GM12875 (cell line): ENCODE measurements at regions not wholly inside any gene's neighbourhood (a gene's known extent, or its start where the extent isn't known, plus 50 kb on each side); places are given as distances from the start of the nearest gene placed in this dataset.

Experiments used
- H3K4me3 ChIP-seq: one replicate; pipeline ENCODE4 v1.5.1; 2011; ENCODE audit warnings: low read depth, low read length, control low read depth
- TF ChIP-seq, protein P1 (sequence below): IDR thresholded peaks from 2 replicates; pipeline ENCODE4 v1.5.1; 2011; ENCODE audit warnings: low read depth, mild to moderate bottlenecking, control low read depth, inconsistent platforms, low read length, moderate library complexity, borderline replicate concordance; ENCODE audit not compliant: insufficient read depth

DNA sequence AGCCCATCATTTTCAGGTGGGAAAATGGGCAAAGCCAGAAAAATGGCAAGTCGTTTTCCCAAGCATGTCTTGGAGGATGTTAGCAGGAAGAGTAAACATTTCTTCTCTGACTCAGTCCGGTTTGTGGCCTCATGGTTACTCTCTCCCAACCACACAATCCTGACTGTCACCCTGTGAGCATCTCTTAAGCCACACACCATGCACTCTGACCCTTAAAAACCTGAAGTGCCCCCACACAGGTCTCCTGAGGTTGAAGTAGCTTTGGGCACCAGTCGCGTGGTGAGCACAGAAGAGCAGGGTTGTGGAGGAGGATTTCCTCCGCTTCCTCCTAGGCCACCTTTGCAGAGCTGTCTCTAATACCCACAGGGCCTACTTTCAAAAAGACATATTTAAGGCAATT, 387.3 kb upstream of the NPVF start:
- no peak overlapping the region for H3K4me3 ChIP-seq
- TF ChIP-seq, protein P1, sequence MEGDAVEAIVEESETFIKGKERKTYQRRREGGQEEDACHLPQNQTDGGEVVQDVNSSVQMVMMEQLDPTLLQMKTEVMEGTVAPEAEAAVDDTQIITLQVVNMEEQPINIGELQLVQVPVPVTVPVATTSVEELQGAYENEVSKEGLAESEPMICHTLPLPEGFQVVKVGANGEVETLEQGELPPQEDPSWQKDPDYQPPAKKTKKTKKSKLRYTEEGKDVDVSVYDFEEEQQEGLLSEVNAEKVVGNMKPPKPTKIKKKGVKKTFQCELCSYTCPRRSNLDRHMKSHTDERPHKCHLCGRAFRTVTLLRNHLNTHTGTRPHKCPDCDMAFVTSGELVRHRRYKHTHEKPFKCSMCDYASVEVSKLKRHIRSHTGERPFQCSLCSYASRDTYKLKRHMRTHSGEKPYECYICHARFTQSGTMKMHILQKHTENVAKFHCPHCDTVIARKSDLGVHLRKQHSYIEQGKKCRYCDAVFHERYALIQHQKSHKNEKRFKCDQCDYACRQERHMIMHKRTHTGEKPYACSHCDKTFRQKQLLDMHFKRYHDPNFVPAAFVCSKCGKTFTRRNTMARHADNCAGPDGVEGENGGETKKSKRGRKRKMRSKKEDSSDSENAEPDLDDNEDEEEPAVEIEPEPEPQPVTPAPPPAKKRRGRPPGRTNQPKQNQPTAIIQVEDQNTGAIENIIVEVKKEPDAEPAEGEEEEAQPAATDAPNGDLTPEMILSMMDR = no peak

DNA sequence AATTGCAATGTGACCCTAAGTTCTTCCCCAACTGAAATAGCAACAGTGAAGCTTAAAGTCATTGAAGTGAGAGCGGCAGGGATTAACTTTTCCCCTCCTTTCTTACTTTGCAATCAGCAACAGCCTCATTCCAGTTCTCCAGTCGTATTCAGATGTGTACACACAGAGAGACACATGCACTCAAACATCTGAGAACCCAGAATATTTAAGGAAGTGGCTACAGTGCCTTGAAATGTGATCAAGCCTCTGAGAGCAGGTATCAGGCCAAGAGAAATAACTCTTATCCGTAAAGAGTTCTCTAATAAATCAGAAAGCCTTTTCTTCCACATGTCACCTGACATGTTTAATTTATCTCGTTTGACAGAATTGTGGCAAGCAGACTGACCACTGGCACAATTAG, 388.9 kb upstream of the NPVF start:
- TF ChIP-seq, protein P1 = no peak
- no peak overlapping the region for H3K4me3 ChIP-seq

DNA sequence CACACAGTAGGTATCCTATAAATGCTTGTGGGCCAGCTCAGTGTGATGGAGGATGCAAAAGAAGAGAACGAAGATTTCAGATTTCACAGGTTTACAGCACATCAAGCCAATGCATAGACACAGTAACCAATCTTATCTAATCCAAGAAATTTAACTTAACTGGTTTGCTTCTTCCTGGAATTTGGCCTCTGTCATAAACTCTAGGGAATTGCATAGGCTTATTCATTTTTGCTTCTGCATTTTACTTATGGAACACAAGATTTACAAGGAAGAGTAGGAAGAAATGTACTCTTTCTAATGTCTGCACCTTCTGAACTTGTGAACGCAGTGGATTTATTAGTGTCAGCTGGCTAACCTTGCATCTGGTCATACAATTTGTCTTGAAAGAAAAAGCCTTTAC, 389.4 kb upstream of the NPVF start:
- TF ChIP-seq, protein P1 = no peak
- no peak overlapping the region for H3K4me3 ChIP-seq

DNA sequence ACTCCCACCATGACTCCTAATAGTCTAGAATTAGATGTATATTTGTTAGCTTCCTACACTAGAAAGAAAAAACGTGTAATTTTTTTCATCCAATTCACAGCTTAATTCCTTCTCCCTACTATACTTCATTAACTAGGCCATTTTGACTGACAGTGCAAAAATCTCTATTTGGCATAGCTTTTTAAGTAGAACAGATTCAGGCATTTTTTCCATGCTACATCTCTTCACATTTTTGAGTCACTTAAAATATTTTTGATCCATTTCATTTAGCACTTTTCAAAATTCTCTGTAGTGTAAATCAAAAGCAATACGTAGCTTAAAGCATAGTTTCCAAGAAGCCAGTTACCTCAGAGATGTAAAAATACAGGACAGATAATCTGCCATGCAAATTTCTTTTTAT, 391.1 kb upstream of the NPVF start:
- TF ChIP-seq, protein P1 = no peak

DNA sequence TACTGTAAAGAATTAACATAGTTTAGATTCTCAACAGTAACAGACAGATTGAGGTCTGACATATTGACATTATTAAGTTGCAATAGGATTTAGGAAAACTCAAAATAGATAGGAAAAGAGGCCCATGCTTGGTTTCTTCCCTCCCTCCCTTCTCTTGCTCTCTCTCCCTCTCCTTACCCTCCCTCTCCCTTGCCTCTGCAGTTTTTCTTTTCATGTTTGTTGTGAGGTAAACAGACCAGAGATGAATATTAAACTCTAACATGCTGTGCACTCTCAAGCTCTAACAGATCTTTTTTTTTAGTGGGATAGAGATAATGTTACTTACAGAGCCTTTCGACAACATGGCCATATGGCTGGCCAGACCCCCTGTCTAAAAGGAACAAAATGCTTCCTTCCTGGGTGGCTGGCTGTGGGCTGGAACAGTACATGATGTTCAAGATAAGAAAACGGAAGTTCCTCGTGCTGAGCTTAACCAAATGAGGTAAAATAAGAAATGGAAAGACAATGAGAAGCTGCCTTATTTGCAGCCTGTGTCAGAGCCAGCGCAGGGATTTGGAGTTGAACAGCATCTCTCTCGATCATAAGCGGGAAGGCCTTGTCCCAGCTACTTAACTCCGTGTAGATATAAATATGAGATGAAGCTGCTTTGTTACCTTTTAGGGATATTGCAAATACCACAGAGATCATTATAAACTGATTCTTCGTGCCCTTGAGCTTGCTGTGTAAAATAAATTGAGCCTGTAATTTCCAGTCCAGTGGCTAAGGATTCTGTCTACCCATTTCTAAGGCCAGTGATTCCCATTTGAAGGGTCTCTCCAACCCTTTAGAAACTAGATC, 391.9 kb upstream of the NPVF start:
- TF ChIP-seq, protein P1 = no peak
- H3K4me3 ChIP-seq = no peak overlapping the region

More for the DNA sequence above, 391.1 kb upstream of the NPVF start:
- H3K4me3 ChIP-seq = no peak overlapping the region

DNA sequence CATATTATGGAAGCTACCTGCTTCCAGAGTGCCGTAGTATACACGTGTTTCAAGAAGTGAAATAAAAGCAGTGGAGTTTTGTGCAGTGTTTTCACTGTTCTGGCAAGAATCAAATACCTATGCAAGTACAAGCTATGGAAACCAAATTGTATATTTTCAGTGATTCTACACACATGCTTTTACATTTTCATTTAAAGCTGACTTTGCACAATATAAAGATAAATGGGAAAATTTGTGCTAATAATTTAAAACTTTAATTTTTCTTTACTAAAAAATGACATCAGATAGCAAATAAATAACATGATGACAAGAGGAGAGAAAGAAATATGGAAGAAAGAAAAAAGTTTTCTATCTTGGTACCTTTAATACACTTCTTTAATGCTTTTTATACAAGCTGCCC, 393.7 kb upstream of the NPVF start:
- TF ChIP-seq, protein P1 = no peak

DNA sequence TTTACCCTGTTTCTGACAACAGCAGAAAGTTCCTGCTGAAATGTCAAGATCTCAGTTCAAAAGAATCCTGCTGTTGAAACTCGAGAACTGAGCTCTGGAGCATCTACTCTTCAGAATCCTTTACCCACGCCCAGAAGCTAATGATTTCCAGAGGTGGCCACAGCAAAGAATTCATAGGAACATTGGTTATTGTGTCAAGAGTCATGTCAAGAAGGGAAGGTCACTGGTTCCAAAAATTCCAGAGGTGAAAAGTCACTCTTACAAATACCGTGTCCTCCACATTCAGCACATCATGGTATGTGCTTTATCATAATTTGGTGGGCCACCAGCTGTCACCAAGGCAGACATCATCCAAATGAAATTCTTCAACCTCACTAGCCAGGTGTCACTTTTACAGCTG, 394.4 kb upstream of the NPVF start:
- TF ChIP-seq, protein P1 = no peak
- no peak overlapping the region for H3K4me3 ChIP-seq

More for the DNA sequence above, 393.7 kb upstream of the NPVF start:
- H3K4me3 ChIP-seq = no peak overlapping the region
